ENCODE measurements at regions not wholly inside any gene's neighbourhood (a gene's known extent, or its start where the extent isn't known, plus 50 kb on each side); places are given as distances from the start of the nearest gene placed in this dataset.
"Not testable (repeated sequence)": the region's sequence is repeated elsewhere in the genome, so short reads cannot be mapped to it uniquely, and the experiment has no call there.

GRCh38 chr1:234836776-234837357 is 226.9 kb upstream of the IRF2BP2 start:
- no peak for DNase-seq

DNA sequence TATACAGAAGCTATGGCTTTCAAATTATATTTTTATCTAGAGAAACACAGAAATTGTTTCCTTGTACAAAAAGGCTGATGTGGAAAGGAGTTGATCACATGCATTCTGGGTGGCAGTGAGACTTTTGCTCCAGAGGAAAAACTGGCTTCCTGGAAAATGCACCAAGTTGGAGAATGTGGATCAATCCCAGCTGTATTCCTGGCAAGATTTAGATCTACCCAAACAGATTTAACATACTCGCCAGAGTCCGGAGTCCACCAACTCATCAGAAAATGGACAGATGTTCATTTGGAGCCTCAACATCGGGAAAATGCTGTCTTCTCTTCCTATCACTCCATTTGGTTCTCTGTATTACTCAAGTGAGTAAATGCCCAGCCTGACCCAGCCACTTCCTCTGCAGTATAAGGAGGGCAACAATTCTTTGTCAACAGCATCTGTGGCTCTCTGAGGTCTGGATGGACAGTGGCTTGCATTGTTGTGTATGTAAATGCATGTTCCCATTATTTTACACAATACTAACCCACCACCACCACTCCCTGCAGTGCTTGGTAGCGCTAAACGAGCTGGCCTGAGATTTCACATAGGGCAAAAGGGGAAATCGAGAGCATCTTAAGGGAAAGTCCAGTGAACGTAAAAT is 226.2 kb upstream of the IRF2BP2 start:
- DNase-seq, result no peak

- DNase-seq, result no peak
Observed at GRCh38 chr1:234835239-234835638, 225.3 kb upstream of the IRF2BP2 start.

GRCh38 chr1:234833646-234834045 is 223.7 kb upstream of the IRF2BP2 start:
- DNase-seq, result no peak

- no peak for DNase-seq
Observed at GRCh38 chr1:234833118-234833517, 223.1 kb upstream of the IRF2BP2 start.

DNA sequence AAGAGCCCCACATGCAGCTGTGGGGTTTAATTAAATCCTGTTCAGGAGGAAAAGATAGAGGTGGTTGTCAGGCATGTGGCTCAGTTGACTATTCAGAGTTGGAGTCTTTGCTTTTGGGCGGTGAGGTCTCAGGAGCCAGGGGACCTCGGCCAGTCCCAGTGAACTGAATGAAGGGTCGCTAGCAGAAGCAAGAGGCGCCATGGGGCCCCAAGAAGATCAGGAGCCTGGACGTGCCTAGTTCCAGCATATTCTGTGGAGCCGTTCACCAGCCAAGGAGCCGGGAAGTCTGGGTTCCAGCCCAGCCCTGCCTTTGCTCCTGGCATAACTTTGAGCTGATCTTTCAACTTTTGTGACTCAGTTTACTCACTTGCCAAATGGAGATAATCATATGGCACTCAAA is 217.7 kb upstream of the IRF2BP2 start:
- no peak for DNase-seq

DNA sequence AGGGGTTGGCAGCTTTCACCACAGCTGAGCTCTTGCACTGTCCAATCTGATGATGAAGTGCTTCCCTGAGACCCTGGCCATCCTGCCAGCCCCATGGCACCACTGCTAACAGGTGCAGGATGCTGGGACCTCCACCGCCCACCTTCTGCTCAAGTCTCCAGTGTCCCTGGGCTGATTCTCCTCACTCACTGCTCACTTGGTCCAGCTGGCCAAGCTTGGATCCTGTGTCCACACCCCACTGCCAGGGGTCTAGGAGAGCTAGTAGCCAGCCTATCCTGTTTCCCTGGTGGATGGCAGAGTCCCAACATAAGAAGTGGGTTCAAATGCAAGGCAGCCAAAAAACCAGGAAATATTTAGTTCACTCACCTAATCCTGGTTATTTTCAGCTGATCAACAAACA is 217.2 kb upstream of the IRF2BP2 start:
- no peak for DNase-seq

- no peak for DNase-seq
Observed at GRCh38 chr1:234826352-234826751, 216.4 kb upstream of the IRF2BP2 start.

DNA sequence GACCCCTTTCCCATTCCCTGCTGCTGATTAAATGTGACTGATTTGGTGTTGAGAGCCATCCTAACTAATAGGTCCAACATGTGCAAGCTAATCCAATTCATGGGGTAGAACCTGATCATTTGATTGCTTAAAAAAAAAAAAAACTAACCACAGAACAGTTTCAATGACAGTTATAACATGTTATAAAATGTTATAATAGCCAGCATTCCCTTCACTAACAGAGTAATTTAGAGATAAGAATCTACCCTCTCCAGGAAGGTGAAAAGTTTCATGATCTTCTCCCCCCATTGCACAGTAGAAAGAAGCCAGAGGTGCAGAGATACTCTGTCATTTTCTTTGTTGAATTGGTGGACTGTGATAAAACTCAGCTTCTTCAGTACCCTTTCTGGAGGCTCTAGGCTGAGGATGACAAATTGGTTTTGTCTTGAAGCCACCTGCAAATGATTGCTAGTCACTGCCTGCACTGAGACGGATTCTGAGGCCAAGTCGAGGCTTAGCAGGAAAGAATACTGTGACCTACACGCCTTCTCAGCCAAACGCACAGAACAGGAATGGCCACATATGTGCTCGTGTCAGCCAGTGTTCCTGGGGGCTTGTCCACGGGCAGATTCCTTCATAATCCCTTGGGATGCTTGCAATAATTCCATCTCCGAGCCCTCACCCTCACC is 215.7 kb upstream of the IRF2BP2 start:
- no peak for DNase-seq

DNA sequence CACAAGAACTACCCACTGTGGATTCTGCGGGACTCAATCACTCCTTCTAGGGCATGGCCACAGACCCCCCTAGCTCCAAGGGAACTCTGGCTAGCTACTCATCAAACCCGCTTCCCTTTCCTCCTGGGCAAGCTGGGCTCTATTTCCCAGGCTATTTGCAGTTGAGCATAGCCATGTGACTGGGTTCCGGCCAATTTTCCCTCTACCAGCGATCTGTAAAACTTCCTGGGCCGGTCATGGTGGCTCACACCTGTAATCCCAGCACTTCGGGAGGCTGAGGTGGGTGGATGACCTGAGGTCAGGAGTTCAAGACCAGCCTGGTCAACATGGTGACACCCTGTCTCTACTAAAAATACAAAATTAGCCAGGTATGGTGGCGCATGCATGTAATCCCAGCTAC is 214.9 kb upstream of the IRF2BP2 start:
- DNase-seq, result not testable (repeated sequence)

DNA sequence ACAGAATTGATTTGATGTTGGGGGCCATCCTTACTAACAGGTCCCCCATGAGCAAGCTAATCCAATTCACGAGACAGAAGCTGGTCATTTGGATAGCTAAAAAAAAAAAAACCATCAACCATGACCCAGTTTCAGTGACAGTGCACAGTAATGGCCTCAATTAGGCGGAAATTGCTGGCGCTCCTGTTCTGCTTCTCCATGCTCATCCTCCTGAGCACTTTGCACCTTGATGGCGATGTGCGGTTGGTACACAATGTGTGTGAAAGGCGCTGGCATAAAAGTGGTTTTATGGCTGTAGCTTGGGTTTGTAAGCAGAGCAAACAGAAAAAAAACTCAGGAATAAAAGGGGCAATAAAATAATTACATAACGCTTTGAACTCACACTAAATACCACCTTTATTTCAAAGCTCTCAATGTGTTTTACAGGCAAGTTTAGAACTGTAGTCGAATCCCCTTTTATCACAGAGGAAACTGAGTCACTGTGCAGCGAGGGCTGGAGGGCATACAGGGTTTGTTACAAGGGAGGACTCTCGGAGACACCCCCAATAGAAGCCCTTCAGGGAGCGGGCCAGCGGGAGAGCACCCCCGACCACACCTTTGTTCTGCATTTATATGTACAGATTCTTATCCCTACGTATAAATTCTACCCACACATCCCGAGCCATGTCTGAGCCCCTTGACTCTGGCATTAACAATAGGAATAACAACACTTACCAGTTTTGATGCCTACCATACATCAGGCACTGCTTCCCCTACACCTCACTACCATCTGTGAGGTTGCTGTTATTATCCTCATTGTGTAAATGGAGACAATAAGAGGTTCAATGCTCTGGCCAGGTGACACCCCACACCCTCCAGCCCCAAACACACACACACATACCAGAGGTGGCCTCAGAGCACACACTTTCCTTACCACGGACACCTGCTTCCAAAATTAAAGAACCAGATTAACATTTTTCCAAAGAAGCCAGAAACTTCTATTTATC is 213.5 kb upstream of the IRF2BP2 start:
- DNase-seq, result no peak

DNA sequence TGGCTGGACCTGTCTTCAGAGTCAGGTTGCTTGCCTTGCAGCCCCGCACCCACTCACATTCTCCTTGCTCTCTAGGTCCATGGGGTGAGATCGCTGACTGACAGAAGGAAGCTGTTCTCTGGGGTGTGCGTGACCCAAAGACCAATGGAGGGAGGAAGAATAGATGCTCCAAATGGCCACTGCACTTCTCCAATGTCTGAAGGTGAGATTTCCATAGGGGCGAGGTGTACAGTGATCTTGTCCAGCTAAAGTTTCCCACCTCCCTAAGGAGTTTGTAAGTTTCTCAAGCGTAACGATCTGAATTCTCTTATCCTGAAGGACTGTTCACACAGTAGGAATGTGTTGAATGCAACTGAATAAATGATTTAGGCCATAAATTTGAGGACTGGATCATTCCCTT is 211.9 kb upstream of the IRF2BP2 start:
- no peak for DNase-seq

DNA sequence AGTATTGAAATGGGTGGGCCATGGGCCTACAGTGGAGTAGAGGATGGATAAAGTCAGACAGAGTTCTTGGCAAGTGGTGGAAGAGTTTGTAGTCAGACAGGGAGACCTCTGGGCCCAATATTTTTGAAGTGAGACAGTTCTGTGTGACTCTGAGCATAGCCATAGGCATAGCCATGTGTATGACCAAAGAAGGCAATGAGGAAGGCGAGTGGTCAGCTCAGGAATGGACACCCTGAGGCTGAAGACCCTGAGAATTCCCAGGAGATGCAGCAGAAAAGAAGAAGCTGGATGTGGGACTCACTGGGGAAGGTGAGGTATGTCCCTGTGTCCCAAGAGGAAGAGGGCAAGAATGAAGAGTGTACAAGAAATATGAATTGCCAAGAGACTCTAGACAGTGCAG is 210.6 kb upstream of the IRF2BP2 start:
- DNase-seq, result no peak

DNA sequence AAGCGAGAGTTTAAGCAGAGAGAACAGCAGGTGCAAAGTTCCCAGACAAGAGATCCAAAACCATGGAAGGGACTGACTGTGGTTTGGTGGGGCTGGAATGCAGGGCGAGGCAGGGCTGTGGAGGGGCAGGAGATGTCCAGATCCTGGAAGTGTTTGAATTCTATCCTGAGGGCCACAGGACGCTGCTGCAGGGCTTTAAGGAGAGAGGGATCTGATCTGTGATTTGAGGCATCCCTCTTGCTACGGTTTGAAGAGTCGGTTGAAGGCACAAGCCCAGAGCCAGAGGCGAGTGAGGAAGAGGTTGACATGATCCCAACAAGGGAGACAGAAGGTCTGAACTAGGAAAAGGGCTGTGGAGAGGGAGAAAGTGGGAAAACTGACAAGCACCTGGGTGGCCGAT is 209.9 kb upstream of the IRF2BP2 start:
- not testable (repeated sequence) for DNase-seq

GRCh38 chr1:234818040-234818387 is 208.0 kb upstream of the IRF2BP2 start:
- not testable (repeated sequence) for DNase-seq

GRCh38 chr1:234817313-234818039 is 207.5 kb upstream of the IRF2BP2 start:
- DNase-seq, result not testable (repeated sequence)

- DNase-seq, result not testable (repeated sequence)
Observed at GRCh38 chr1:234816864-234817263, 206.9 kb upstream of the IRF2BP2 start.

DNA sequence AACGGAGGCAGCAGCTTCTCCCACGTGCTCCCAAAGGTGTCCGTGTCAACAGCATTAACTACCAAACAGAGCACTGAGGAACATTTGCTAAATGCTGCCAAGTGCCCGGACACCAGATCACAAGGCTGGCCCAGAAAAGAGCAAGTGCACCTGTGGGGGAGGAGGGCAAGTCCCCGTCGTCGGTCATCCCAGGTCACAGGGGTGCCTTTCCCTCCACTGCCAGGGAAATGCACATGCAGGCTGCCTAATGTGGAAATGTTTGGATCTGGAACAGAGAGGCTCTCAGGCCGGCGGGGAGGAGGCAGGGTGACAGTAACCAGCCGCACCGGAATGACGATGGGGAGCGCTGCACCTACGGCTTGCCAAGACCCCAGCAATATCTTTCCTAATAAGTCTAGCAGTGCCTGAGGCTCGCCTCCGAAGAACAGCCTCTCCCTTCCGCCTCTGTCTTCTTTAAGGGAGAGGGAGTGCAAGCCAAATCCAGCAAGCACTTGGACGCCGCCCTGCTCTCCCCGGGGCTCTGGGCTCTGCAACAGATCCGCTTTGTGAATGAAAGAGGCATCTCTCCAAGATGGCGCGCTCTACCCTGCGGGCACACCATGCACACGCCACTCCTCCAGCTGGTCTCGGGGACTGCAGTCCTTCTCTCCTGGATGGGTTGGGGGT is 206.3 kb upstream of the IRF2BP2 start:
- not testable (repeated sequence) for DNase-seq

GRCh38 chr1:234815295-234815815 is 205.4 kb upstream of the IRF2BP2 start:
- not testable (repeated sequence) for DNase-seq

DNA sequence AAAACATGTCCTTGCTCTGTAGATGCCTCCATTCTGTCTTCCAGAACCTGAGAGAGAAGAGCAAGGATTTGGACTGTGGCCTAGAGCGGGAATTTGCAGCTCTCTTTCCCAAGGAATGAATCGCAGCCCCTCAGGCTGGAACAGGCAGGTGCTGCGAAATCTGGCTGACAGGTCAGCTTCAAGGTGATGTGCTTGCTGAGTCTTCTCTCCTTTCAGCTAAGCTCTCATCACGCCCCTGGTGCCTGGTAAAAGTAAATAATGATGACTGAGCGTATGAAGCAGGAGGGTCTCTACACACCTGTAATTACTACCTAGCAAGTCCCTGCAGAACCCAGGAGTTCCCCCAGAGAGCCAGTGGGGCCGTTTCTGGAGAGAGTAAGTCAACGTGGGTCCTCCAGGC is 204.3 kb upstream of the IRF2BP2 start:
- not testable (repeated sequence) for DNase-seq

DNA sequence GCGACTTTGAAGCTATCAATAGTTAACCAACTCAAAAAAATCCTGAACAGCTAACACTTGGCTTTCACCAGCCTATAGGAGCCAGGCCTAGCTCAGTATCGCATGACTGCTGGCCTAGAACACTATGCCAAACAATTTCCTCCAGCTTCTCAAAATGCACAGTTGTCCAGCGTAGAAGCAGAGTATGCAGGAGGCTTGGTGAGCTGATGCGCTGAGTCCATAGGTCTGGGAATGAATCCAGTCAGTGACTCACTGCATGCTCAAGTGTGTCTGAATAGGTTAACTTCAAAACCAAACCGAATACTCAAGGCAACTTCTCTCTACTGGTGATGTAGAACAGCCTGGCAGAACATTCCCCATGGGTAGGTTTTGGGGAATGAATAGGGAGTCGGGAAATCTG is 201.8 kb upstream of the IRF2BP2 start:
- DNase-seq, result not testable (repeated sequence)

- not testable (repeated sequence) for DNase-seq
Observed at GRCh38 chr1:234810726-234811125, 200.7 kb upstream of the IRF2BP2 start.

Data from NCI-H2107 (cell line).